Neural cell (in vitro differentiated cells): ENCODE measurements at regions not wholly inside any gene's neighbourhood (a gene's known extent, or its start where the extent isn't known, plus 50 kb on each side); places are given as distances from the start of the nearest gene placed in this dataset.

Source experiments
- H2AFZ ChIP-seq: fragments of 200-600, 300-800 bp; sonication (generic), shearing (Covaris generic); 2 replicates; pipeline ENCODE4 v1.6.0; 2014; ENCODE audit warnings: low read depth, mild to moderate bottlenecking, antibody characterized with exemption, low read length, moderate library complexity
- H3F3A ChIP-seq: fragments of 200-600 bp; shearing (Covaris generic); 2 replicates; pipeline ENCODE4 v1.6.1; 2016; ENCODE audit warnings: mild to moderate bottlenecking, moderate library complexity, mixed read lengths, antibody characterized with exemption, low read length; ENCODE audit not compliant: insufficient read depth, poor library complexity, severe bottlenecking
- H3K27ac ChIP-seq: fragments of 200-600, 300-800 bp; sonication (generic), shearing (Covaris generic); 2 replicates; pipeline ENCODE4 v1.5.1; 2014; ENCODE audit warnings: mild to moderate bottlenecking, low read length, moderate library complexity
- H3K27me3 ChIP-seq: fragments of 300-800, 200-600 bp; sonication (generic), shearing (Covaris generic); 2 replicates; pipeline ENCODE4 v1.6.0; 2014; ENCODE audit warnings: mild to moderate bottlenecking, low read depth, low read length, moderate library complexity; ENCODE audit not compliant: insufficient read depth
- H3K36me3 ChIP-seq: fragments of 300-800, 200-600 bp; sonication (generic), shearing (Covaris generic); 2 replicates; pipeline ENCODE4 v1.5.1; 2014; ENCODE audit warnings: mild to moderate bottlenecking, antibody characterized with exemption, low read length, moderate library complexity; ENCODE audit not compliant: insufficient read depth
- H3K4me2 ChIP-seq: fragments of 300-800, 200-600 bp; sonication (generic), shearing (Covaris generic); 2 replicates; pipeline ENCODE4 v1.6.0; 2014; ENCODE audit warnings: mild to moderate bottlenecking, low read length
- H3K4me3 ChIP-seq: fragments of 300-800, 200-600 bp; sonication (generic), shearing (Covaris generic); 2 replicates; pipeline ENCODE4 v1.5.1; 2014; ENCODE audit warnings: mild to moderate bottlenecking, low read length, moderate library complexity
- H3K79me2 ChIP-seq: fragments of 200-600 bp; shearing (Covaris generic); replicated peaks from 2 replicates; pipeline ENCODE4 v1.6.0; 2014; ENCODE audit warnings: mild to moderate bottlenecking, low read length, moderate library complexity; ENCODE audit not compliant: insufficient read depth
- H3K9ac ChIP-seq: fragments of 300-800, 200-600 bp; sonication (generic), shearing (Covaris generic); 2 replicates; pipeline ENCODE4 v1.6.1; 2016; ENCODE audit warnings: mild to moderate bottlenecking, low read length, mixed read lengths
- H3K9me2 ChIP-seq: fragments of 200-600 bp; shearing (Covaris generic); 2 replicates; pipeline ENCODE4 v1.6.1; 2016; ENCODE audit warnings: mild to moderate bottlenecking, low read length, mixed read lengths; ENCODE audit not compliant: insufficient read depth
- H3K9me3 ChIP-seq: fragments of 200-600, 300-800 bp; sonication (generic), shearing (Covaris generic); 2 replicates; pipeline ENCODE4 v1.6.1; 2016; ENCODE audit warnings: mild to moderate bottlenecking, mixed run types, low read length, moderate library complexity, mixed read lengths
- H4K20me1 ChIP-seq: fragments of 200-600 bp; shearing (Covaris generic); 2 replicates; pipeline ENCODE4 v1.6.1; 2016; ENCODE audit warnings: mild to moderate bottlenecking, mixed run types; ENCODE audit not compliant: insufficient read depth
- CTCF ChIP-seq: fragments of 450-650 bp; IDR thresholded peaks from 2 replicates; pipeline ENCODE4 v1.5.1; 2014; ENCODE audit warnings: antibody characterized with exemption, mild to moderate bottlenecking, moderate library complexity; ENCODE audit not compliant: poor library complexity, severe bottlenecking
- EP300 ChIP-seq: fragments of 450-650 bp; conservative IDR thresholded peaks from 2 replicates; pipeline ENCODE4 v1.6.1; 2014; ENCODE audit warnings: antibody characterized with exemption, mild to moderate bottlenecking, moderate library complexity; ENCODE audit not compliant: poor library complexity, severe bottlenecking
- EZH2 ChIP-seq: fragments of 200-600, 300-800 bp; shearing (Covaris generic), sonication (generic); IDR thresholded peaks from 2 replicates; pipeline ENCODE4 v1.6.1; 2014; ENCODE audit warnings: antibody characterized with exemption, low read length, borderline replicate concordance, mild to moderate bottlenecking; ENCODE audit not compliant: insufficient read depth, poor library complexity, severe bottlenecking
- MXI1 ChIP-seq: fragments of 450-650 bp; conservative IDR thresholded peaks from 2 replicates; pipeline ENCODE4 v1.6.1; 2014; ENCODE audit warnings: antibody characterized with exemption, mild to moderate bottlenecking; ENCODE audit not compliant: poor library complexity, severe bottlenecking
- POLR2AphosphoS5 ChIP-seq: IDR thresholded peaks from 2 replicates; pipeline ENCODE4 v1.6.1; 2012
- RAD21 ChIP-seq: fragments of 450-650 bp; conservative IDR thresholded peaks from 2 replicates; pipeline ENCODE4 v1.6.1; 2014; ENCODE audit warnings: antibody characterized with exemption, mild to moderate bottlenecking, moderate library complexity
- REST ChIP-seq: IDR thresholded peaks from 2 replicates; pipeline ENCODE4 v1.6.1; 2012; ENCODE audit warnings: borderline replicate concordance
- SMC3 ChIP-seq: fragments of 450-650 bp; conservative IDR thresholded peaks from 2 replicates; pipeline ENCODE4 v1.6.1; 2014; ENCODE audit warnings: antibody characterized with exemption, mild to moderate bottlenecking, moderate library complexity; ENCODE audit not compliant: poor library complexity
- TAF1 ChIP-seq: IDR thresholded peaks from 2 replicates; pipeline ENCODE4 v1.6.1; 2012; ENCODE audit warnings: low read depth

- H2AFZ ChIP-seq, result no peak overlapping the region
- H3K27me3 ChIP-seq, result no peaks in the 10 kb centered on the region
- H3K9ac ChIP-seq, result no peak overlapping the region
- no peaks in the 10 kb centered on the region for H3F3A ChIP-seq
- TF ChIP-seq POLR2AphosphoS5 (no peak), EP300 (no peak), SMC3 (no peak), TAF1 (no peak), RAD21 (no peak), EZH2 (no peak), REST (no peak)
- no peak overlapping the region for H3K4me3 ChIP-seq
- no peaks in the 10 kb centered on the region for H3K79me2 ChIP-seq
- no peaks in the 10 kb centered on the region for H3K36me3 ChIP-seq
- H3K9me2 ChIP-seq, result no peaks in the 10 kb centered on the region
- H3K27ac ChIP-seq, result no peak overlapping the region
- H4K20me1 ChIP-seq, result no peaks in the 10 kb centered on the region
- H3K4me2 ChIP-seq, result no peak overlapping the region
- no peaks in the 10 kb centered on the region for H3K9me3 ChIP-seq
Observed at GRCh38 chr7:36029853-36030515, 123.1 kb upstream of the EEPD1 start.

GRCh38 chr7:36032361-36032818 lies 120.7 kb upstream of the EEPD1 start:
- Histone ChIP-seq H4K20me1 (no peaks in the 10 kb centered on the region), H3K36me3 (no peaks in the 10 kb centered on the region), H3K79me2 (no peaks in the 10 kb centered on the region), H3K9ac (no peak overlapping the region), H3K4me3 (peak overlapping the region; percentile 31), H3K4me2 (no peak overlapping the region), H3K9me3 (no peaks in the 10 kb centered on the region), H3K27ac (peak overlapping the region; percentile 61), H3F3A (no peaks in the 10 kb centered on the region), H2AFZ (no peak overlapping the region), H3K9me2 (no peaks in the 10 kb centered on the region), H3K27me3 (no peaks in the 10 kb centered on the region)
- no peak for TF ChIP-seq SMC3
- TF ChIP-seq EZH2, result no peak
- TF ChIP-seq RAD21, result no peak
- TF ChIP-seq MXI1, result no peak
- TF ChIP-seq EP300, result no peak
- no peak for TF ChIP-seq CTCF
- no peak for TF ChIP-seq REST
- no peak for TF ChIP-seq TAF1
- no peak for TF ChIP-seq POLR2AphosphoS5
